Neural progenitor cell (in vitro differentiated cells): ENCODE measurements at regions not wholly inside any gene's neighbourhood (a gene's known extent, or its start where the extent isn't known, plus 50 kb on each side); places are given as distances from the start of the nearest gene placed in this dataset.

Experiments used
- DNase-seq: peaks from one replicate; pipeline ENCODE4 v3.0.0-alpha.2; 2016; ENCODE audit warnings: low spot score
- H2AFZ ChIP-seq: fragments of 200-600 bp; sonication (generic); replicated peaks from 2 replicates; pipeline ENCODE4 v1.6.1; 2016; ENCODE audit warnings: antibody characterized with exemption
- H3F3A ChIP-seq: fragments of 200-600 bp; sonication (generic); 2 replicates; pipeline ENCODE4 v1.6.1; 2016; ENCODE audit warnings: antibody characterized with exemption, low read depth
- H3K27ac ChIP-seq: fragments of 200-600 bp; sonication (generic); 2 replicates; pipeline ENCODE4 v1.5.1; 2016; ENCODE audit warnings: mild to moderate bottlenecking
- H3K27me3 ChIP-seq: fragments of 200-600 bp; sonication (generic); 2 replicates; pipeline ENCODE4 v1.6.1; 2016; ENCODE audit warnings: mild to moderate bottlenecking, moderate library complexity
- H3K36me3 ChIP-seq: fragments of 200-600 bp; sonication (generic); 2 replicates; pipeline ENCODE4 v1.5.1; 2016
- H3K4me1 ChIP-seq: fragments of 200-600 bp; sonication (generic); 2 replicates; pipeline ENCODE4 v1.6.1; 2016; ENCODE audit warnings: mixed run types
- H3K4me2 ChIP-seq: fragments of 200-600 bp; sonication (generic); 2 replicates; pipeline ENCODE4 v1.6.1; 2016
- H3K4me3 ChIP-seq: fragments of 200-600 bp; sonication (generic); 2 replicates; pipeline ENCODE4 v1.5.1; 2016
- H3K79me2 ChIP-seq: fragments of 200-600 bp; sonication (generic); 2 replicates; pipeline ENCODE4 v1.6.1; 2016; ENCODE audit warnings: low read depth
- H3K9ac ChIP-seq: fragments of 200-600 bp; sonication (generic); 2 replicates; pipeline ENCODE4 v1.6.1; 2016
- H3K9me3 ChIP-seq: fragments of 200-600 bp; sonication (generic); 2 replicates; pipeline ENCODE4 v1.5.1; 2016; ENCODE audit warnings: low read depth
- H4K20me1 ChIP-seq: fragments of 200-600 bp; sonication (generic); 2 replicates; pipeline ENCODE4 v1.6.1; 2016; ENCODE audit warnings: low read depth
- H3K27ac Mint-ChIP-seq: 3 replicates; pipeline ENCODE4 v1.8.0; 2021; ENCODE audit warnings: mixed read lengths
- H3K27me3 Mint-ChIP-seq: 2 replicates; pipeline ENCODE4 v1.8.0; 2022; ENCODE audit warnings: low read depth, mild to moderate bottlenecking, inconsistent platforms, moderate library complexity, mixed read lengths; ENCODE audit not compliant: insufficient read depth
- H3K36me3 Mint-ChIP-seq: 3 replicates; pipeline ENCODE4 v1.8.0; 2021; ENCODE audit warnings: mixed read lengths
- H3K4me1 Mint-ChIP-seq: 3 replicates; pipeline ENCODE4 v1.8.0; 2021; ENCODE audit warnings: mixed read lengths
- H3K4me3 Mint-ChIP-seq: 3 replicates; pipeline ENCODE4 v1.8.0; 2021; ENCODE audit warnings: mild to moderate bottlenecking, moderate library complexity, mixed read lengths
- H3K9me3 Mint-ChIP-seq: 3 replicates; pipeline ENCODE4 v1.8.0; 2020; ENCODE audit warnings: mixed read lengths
- EZH2 ChIP-seq: fragments of 200-600 bp; sonication (generic); IDR thresholded peaks from 2 replicates; pipeline ENCODE4 v1.6.1; 2017; ENCODE audit warnings: antibody characterized with exemption, mild to moderate bottlenecking, moderate library complexity
- EZH2phosphoT487 ChIP-seq: fragments of 200-600 bp; sonication (generic); IDR thresholded peaks from 2 replicates; pipeline ENCODE4 v1.6.1; 2017; ENCODE audit warnings: antibody characterized with exemption
- TF ChIP-seq, protein P1 (sequence below): fragments of 200-600 bp; sonication (generic); IDR thresholded peaks from 2 replicates; pipeline ENCODE4 v1.5.1; 2017; ENCODE audit warnings: antibody characterized with exemption, mild to moderate bottlenecking

DNA sequence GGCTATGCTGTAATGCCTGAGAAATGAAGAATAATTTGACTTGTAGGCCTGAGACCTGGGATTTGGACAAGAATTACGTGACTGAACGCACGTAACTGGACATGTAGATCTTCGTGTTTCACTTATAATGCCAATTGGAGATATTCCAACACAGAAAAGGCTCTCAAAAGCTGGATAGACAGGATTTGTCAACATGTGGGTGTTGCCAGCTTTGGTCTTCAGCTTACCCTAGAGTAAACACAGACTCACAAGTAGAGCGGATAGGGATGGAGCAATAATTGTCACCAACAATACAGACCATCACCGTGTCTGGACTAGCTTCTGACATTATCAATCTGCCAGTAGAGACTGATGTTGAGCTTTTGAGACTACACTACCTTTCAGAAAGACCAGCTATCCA, 1511.0 kb upstream of the ADGRL3 start:
- Histone ChIP-seq H3K9me3 (no peaks in the 10 kb centered on the region), H3K4me1 (no peaks in the 10 kb centered on the region), H3K4me2 (no peak overlapping the region), H4K20me1 (no peaks in the 10 kb centered on the region), H3F3A (no peaks in the 10 kb centered on the region), H3K79me2 (no peaks in the 10 kb centered on the region), H3K27me3 (no peaks in the 10 kb centered on the region), H3K9ac (no peak overlapping the region), H3K27ac (no peak overlapping the region), H2AFZ (no peak overlapping the region), H3K4me3 (no peak overlapping the region), H3K36me3 (no peaks in the 10 kb centered on the region)
- no peaks in the 10 kb centered on the region for H3K4me1 Mint-ChIP-seq
- no peaks in the 10 kb centered on the region for H3K36me3 Mint-ChIP-seq
- no peak for DNase-seq
- H3K9me3 Mint-ChIP-seq = no peaks in the 10 kb centered on the region
- no peaks in the 10 kb centered on the region for H3K27me3 Mint-ChIP-seq
- TF ChIP-seq, protein P1, sequence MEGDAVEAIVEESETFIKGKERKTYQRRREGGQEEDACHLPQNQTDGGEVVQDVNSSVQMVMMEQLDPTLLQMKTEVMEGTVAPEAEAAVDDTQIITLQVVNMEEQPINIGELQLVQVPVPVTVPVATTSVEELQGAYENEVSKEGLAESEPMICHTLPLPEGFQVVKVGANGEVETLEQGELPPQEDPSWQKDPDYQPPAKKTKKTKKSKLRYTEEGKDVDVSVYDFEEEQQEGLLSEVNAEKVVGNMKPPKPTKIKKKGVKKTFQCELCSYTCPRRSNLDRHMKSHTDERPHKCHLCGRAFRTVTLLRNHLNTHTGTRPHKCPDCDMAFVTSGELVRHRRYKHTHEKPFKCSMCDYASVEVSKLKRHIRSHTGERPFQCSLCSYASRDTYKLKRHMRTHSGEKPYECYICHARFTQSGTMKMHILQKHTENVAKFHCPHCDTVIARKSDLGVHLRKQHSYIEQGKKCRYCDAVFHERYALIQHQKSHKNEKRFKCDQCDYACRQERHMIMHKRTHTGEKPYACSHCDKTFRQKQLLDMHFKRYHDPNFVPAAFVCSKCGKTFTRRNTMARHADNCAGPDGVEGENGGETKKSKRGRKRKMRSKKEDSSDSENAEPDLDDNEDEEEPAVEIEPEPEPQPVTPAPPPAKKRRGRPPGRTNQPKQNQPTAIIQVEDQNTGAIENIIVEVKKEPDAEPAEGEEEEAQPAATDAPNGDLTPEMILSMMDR = no peak
- TF ChIP-seq EZH2phosphoT487 (no peak), EZH2 (no peak)
- no peak overlapping the region for H3K4me3 Mint-ChIP-seq
- H3K27ac Mint-ChIP-seq = no peak overlapping the region

- H3K9ac ChIP-seq = no peak overlapping the region
- no peak overlapping the region for H2AFZ ChIP-seq
- H3K4me3 ChIP-seq = no peak overlapping the region
- H3K4me3 Mint-ChIP-seq = no peak overlapping the region
- no peaks in the 10 kb centered on the region for H3K27me3 ChIP-seq
- H3K27me3 Mint-ChIP-seq = no peaks in the 10 kb centered on the region
- H3K79me2 ChIP-seq = no peaks in the 10 kb centered on the region
- H3K9me3 Mint-ChIP-seq = no peaks in the 10 kb centered on the region
- H3K4me1 Mint-ChIP-seq = no peaks in the 10 kb centered on the region
- no peaks in the 10 kb centered on the region for H3K36me3 Mint-ChIP-seq
- H3K36me3 ChIP-seq = no peaks in the 10 kb centered on the region
- no peaks in the 10 kb centered on the region for H4K20me1 ChIP-seq
- no peak for DNase-seq
- no peaks in the 10 kb centered on the region for H3K9me3 ChIP-seq
- H3K4me1 ChIP-seq = no peaks in the 10 kb centered on the region
- no peak overlapping the region for H3K27ac Mint-ChIP-seq
- TF ChIP-seq, protein P1 = no peak
- TF ChIP-seq EZH2 (no peak), EZH2phosphoT487 (no peak)
- no peak overlapping the region for H3K4me2 ChIP-seq
- H3F3A ChIP-seq = no peaks in the 10 kb centered on the region
- H3K27ac ChIP-seq = no peak overlapping the region
Observed at GRCh38 chr4:59695355-59696053, 1504.6 kb upstream of the ADGRL3 start.

DNA sequence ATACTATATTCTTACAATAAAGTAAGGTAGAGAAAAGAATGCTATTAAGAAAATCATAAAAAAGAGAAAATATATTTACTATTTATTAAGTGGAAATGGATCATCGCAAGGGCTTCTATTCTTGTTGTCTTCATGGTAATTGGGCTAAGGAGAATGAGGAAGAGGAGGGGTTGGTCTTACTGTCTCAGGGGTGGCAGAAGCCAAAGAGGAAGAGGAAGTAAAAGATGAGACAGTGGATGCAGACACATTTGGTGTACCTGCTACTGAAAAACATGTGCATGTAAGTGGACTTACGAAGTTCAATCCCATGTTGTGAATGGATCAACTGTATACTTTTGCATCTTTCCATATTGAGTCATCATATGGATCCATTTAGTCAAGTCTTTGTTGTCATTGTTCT, 1502.1 kb upstream of the ADGRL3 start:
- peaks cover 2% of the 10 kb centered on the region for H3K27me3 Mint-ChIP-seq
- Histone ChIP-seq H3K4me2 (no peak overlapping the region), H2AFZ (no peak overlapping the region), H3K4me3 (no peak overlapping the region), H3K79me2 (no peaks in the 10 kb centered on the region), H3K9me3 (no peaks in the 10 kb centered on the region), H4K20me1 (no peaks in the 10 kb centered on the region), H3K27me3 (no peaks in the 10 kb centered on the region), H3K9ac (no peak overlapping the region), H3K27ac (no peak overlapping the region), H3K36me3 (no peaks in the 10 kb centered on the region), H3K4me1 (no peaks in the 10 kb centered on the region), H3F3A (no peaks in the 10 kb centered on the region)
- H3K4me3 Mint-ChIP-seq = no peak overlapping the region
- H3K27ac Mint-ChIP-seq = no peak overlapping the region
- no peak for DNase-seq
- TF ChIP-seq, protein P1 = no peak
- TF ChIP-seq EZH2phosphoT487 (no peak), EZH2 (no peak)
- no peaks in the 10 kb centered on the region for H3K9me3 Mint-ChIP-seq
- H3K4me1 Mint-ChIP-seq = no peaks in the 10 kb centered on the region
- no peaks in the 10 kb centered on the region for H3K36me3 Mint-ChIP-seq
